T-cell (primary cell): ENCODE measurements at regions not wholly inside any gene's neighbourhood (a gene's known extent, or its start where the extent isn't known, plus 50 kb on each side); places are given as distances from the start of the nearest gene placed in this dataset.

ENCODE experiments used
- ATAC-seq, 4 experiments: fragments of 200-7000 bp in 3 of 4; fragments of 150-1000 bp in 1 of 4; cut with Tn5 transposase; replicated peaks in 1 of 4; 1 replicate in 3 of 4; 2 replicates in 1 of 4; pipeline ENCODE4 v1.10.0; 2021; ENCODE audit warnings: moderate library complexity in 3 of 4, mild to moderate bottlenecking in 2 of 4, moderate number of reproducible peaks in 1 of 4
- CTCF ChIA-PET, 2 donors: fragments of 300-600 bp; sonication (Branson Sonifier 250); formaldehyde crosslinking; loops; one replicate each; lab custom pipeline; 2022; ENCODE audit warnings: antibody characterized with exemption in 2 of 2; lab: Charles Lee
- POLR2A ChIA-PET, 2 donors: fragments of 300-600 bp; sonication (Branson Sonifier 250); formaldehyde crosslinking; loops; one replicate each; lab custom pipeline; 2022; ENCODE audit warnings: antibody characterized with exemption in 2 of 2; lab: Charles Lee
- DNase-seq, 35 experiments: peaks; one replicate each; pipeline versions ENCODE4 v3.0.0 to v3.0.0-alpha.2; 2013 to 2023
- H3K27ac ChIP-seq: one replicate; pipeline ENCODE4 v1.5.1; 2013; ENCODE audit warnings: low read length
- H3K27me3 ChIP-seq, 2 experiments: replicated peaks in 1 of 2; 1 replicate in 1 of 2; 2 replicates in 1 of 2; pipeline versions ENCODE4 v1.6.1 to v1.7.0; 2013; ENCODE audit warnings: low read length in 1 of 2, mixed read lengths in 1 of 2; ENCODE audit not compliant: control insufficient read depth in 2 of 2, insufficient read depth in 2 of 2; ENCODE audit errors: extremely low read depth in 1 of 2
- H3K36me3 ChIP-seq, 2 donors: 1 replicate in 1 of 2; 2 replicates in 1 of 2; pipeline versions ENCODE4 v1.6.1 to v1.7.0; 2013; ENCODE audit warnings: low read length in 1 of 2; ENCODE audit not compliant: control insufficient read depth in 2 of 2, insufficient read depth in 1 of 2; ENCODE audit errors: extremely low read depth in 1 of 2
- H3K4me1 ChIP-seq, 2 experiments: 1 replicate in 1 of 2; 2 replicates in 1 of 2; pipeline versions ENCODE4 v1.6.1 to v1.7.0; 2013; ENCODE audit warnings: low read length in 2 of 2, mixed read lengths in 1 of 2; ENCODE audit not compliant: insufficient read depth in 2 of 2, control insufficient read depth in 1 of 2; ENCODE audit errors: extremely low read depth in 1 of 2
- H3K4me3 ChIP-seq, 2 donors: 1 replicate in 1 of 2; 2 replicates in 1 of 2; pipeline versions ENCODE4 v1.5.1 to v1.7.0; 2013; ENCODE audit warnings: mild to moderate bottlenecking in 2 of 2, low read length in 1 of 2, moderate library complexity in 1 of 2; ENCODE audit not compliant: control insufficient read depth in 1 of 2; ENCODE audit errors: extremely low read depth in 1 of 2
- H3K9me3 ChIP-seq: 2 replicates; pipeline ENCODE4 v1.7.0; 2013
- H3K27ac Mint-ChIP-seq, 2 donors: one replicate each; pipeline ENCODE4 v1.8.0; 2020 to 2021; ENCODE audit warnings: mild to moderate bottlenecking in 2 of 2, mixed read lengths in 2 of 2
- H3K27me3 Mint-ChIP-seq, 2 donors: one replicate each; pipeline ENCODE4 v1.8.0; 2021 to 2022; ENCODE audit warnings: mixed read lengths in 2 of 2
- H3K36me3 Mint-ChIP-seq: one replicate; pipeline ENCODE4 v1.8.0; 2021; ENCODE audit warnings: mixed read lengths
- H3K4me1 Mint-ChIP-seq, 3 donors: one replicate each; pipeline ENCODE4 v1.8.0; 2020 to 2022; ENCODE audit warnings: mixed read lengths in 3 of 3, mild to moderate bottlenecking in 1 of 3
- H3K4me3 Mint-ChIP-seq, 3 donors: one replicate each; pipeline ENCODE4 v1.8.0; 2020 to 2022; ENCODE audit warnings: mild to moderate bottlenecking in 3 of 3, mixed read lengths in 3 of 3, moderate library complexity in 3 of 3
- H3K9me3 Mint-ChIP-seq, 3 donors: one replicate each; pipeline ENCODE4 v1.8.0; 2020 to 2022; ENCODE audit warnings: mixed read lengths in 3 of 3
- WGBS: methylation state at CpG from one replicate; pipeline ENCODE4 v1.1.5; 2013; ENCODE audit warnings: missing lambda C conversion rate; ENCODE audit not compliant: insufficient coverage; 5-methylcytosine and 5-hydroxymethylcytosine counted together

DNA sequence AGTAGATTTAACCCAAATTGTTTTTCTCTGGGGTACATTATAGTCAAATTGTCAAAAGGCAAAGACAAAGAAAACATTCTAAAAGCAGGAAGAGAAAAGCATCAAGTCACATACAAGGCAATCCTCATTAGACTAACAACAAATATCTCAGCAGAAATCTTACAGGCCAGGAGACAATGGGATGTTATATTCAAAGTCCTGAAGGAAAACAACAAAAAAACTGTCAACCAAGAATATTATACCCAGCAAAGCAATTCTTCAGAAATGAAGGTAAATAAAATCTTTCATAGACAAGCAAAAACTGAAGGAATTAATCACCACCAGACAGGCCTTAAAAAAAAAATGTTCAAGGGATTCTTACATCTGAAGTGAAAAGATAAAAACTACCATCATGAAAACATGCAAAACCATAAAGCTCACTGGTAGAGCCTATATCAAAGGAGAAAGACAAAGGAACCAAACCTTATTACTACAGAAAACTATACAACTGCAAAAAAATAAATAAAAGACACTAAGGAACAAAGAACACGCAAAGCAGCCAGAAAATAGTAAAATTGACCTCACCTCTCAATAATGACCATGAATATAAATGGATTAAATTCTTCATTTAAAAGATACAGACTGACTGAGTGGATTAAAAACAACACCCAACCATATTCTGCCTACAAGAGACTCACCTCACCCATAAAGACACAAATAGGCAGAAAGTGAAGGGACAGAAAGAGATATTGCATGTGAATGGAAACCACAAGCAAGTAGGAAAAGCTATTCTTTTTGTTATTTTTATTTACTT is 113.8 kb upstream of the ZC3H11B start:
- ATAC-seq (no peak), DNase-seq (no peak)
- Mint-ChIP-seq H3K27ac (no peak overlapping the region), H3K36me3 (no peaks in the 10 kb centered on the region), H3K9me3 (peaks cover 18 to 36% (median 32%) of the 10 kb centered on the region in 3 donors), H3K4me1 (no peaks in the 10 kb centered on the region), H3K27me3 (no peaks in the 10 kb centered on the region), H3K4me3 (no peak overlapping the region)
- ChIA-PET CTCF (no interaction called here), POLR2A (no interaction called here)
- no peaks in the 10 kb centered on the region for H3K27me3 ChIP-seq
- no peak overlapping the region for H3K4me3 ChIP-seq
- H3K36me3 ChIP-seq = no peaks in the 10 kb centered on the region
- no peaks in the 10 kb centered on the region for H3K4me1 ChIP-seq
- H3K9me3 ChIP-seq = no peaks in the 10 kb centered on the region
- no peak overlapping the region for H3K27ac ChIP-seq
- WGBS = no CpG with 5 or more reads among the region's 1 CpG

DNA sequence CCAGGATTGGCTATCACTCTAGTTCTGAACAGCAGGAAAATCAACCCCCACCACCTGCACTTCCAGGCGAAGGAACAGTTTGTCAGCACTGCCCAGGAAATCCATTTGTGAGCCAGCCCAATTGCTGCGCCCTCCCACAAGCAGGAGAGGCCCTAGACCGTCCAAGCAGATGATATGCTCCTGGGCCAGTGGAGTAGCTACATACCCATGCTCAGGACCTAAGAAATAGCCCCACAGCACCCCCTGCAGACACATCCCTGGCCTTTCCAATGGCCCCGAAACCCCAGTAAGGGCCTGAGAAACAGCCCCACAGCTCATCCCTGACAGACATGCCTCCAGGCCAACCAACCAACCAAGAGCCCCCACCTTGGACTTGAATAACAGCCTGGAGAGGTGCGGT is 111.5 kb upstream of the ZC3H11B start:
- H3K9me3 ChIP-seq = no peaks in the 10 kb centered on the region
- no peaks in the 10 kb centered on the region for H3K4me1 ChIP-seq
- H3K36me3 ChIP-seq = no peaks in the 10 kb centered on the region
- WGBS = 48% methylated on average over 4 of the region's 5 CpGs
- CTCF ChIA-PET = no interaction called here
- Mint-ChIP-seq H3K9me3 (peaks cover 18 to 36% (median 34%) of the 10 kb centered on the region in 3 donors), H3K4me3 (no peak overlapping the region), H3K27ac (no peak overlapping the region), H3K36me3 (no peaks in the 10 kb centered on the region), H3K27me3 (no peaks in the 10 kb centered on the region), H3K4me1 (no peaks in the 10 kb centered on the region)
- no peak overlapping the region for H3K4me3 ChIP-seq
- no peak overlapping the region for H3K27ac ChIP-seq
- POLR2A ChIA-PET = no interaction called here
- H3K27me3 ChIP-seq = no peaks in the 10 kb centered on the region
- no peak for DNase-seq
- ATAC-seq = no peak

DNA sequence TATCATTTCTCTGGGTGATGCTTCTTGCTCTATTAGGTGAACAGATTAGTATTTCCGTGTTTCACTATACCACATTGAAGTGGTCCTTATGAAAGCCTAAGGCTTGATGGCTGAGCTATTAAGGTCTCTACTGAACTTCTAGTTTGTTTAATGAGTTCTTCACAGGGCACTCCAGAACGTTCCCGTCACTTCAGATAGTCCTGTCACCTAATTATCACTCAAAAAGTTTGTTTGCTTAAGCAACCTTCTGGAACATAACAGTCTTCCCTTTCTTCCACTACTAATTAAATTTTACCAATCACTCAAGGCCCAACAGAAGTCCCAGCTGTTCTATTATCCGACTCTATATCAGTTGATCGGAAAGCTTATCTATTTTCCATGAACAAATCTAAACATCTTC is 104.6 kb upstream of the ZC3H11B start:
- no peak overlapping the region for H3K4me3 Mint-ChIP-seq
- Histone ChIP-seq H3K27ac (no peak overlapping the region), H3K9me3 (no peaks in the 10 kb centered on the region), H3K4me1 (no peaks in the 10 kb centered on the region), H3K36me3 (no peaks in the 10 kb centered on the region), H3K4me3 (no peak overlapping the region), H3K27me3 (no peaks in the 10 kb centered on the region)
- WGBS = 90% methylated on average over 4 of the region's 5 CpGs
- POLR2A ChIA-PET = no interaction called here
- DNase-seq (no peak), ATAC-seq (no peak)
- H3K36me3 Mint-ChIP-seq = no peaks in the 10 kb centered on the region
- H3K4me1 Mint-ChIP-seq = no peaks in the 10 kb centered on the region
- peaks cover 3 to 4% (median 4%) of the 10 kb centered on the region in 3 donors for H3K9me3 Mint-ChIP-seq
- no peak overlapping the region for H3K27ac Mint-ChIP-seq
- CTCF ChIA-PET = interaction anchor here in 1 of 2 donors (0.6 kb wide), 1 partner anchor 370 kb away, joined by 3 read pairs; no protein-coding TSS in a partner anchor
- H3K27me3 Mint-ChIP-seq = no peaks in the 10 kb centered on the region

DNA sequence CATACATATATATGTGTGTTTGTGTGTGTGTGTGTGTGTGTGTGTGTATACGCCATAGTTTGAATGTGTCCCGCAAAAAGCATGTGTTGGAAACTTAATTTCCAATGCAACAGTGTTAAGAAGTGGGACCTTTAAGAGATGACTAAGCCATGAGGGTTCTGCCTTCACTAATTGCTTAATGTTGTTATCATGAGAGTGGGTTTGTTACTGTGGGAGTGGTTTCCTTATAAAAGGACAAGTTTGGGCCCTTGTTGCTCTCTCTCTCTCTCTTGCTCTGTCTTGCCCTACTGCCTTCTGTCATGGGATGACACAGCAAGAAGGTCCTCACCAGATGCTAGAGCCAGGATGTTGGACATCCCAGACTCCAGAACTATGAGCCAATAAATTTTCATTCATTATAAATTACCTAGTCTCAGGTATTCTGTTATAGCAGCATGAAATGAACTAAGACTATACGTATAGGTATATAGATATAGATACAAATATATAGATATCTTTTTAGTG is 103.8 kb upstream of the ZC3H11B start:
- no peak overlapping the region for H3K4me3 ChIP-seq
- peaks cover 3 to 4% (median 4%) of the 10 kb centered on the region in 3 donors for H3K9me3 Mint-ChIP-seq
- ATAC-seq = no peak
- no peak overlapping the region for H3K4me3 Mint-ChIP-seq
- no peaks in the 10 kb centered on the region for H3K36me3 ChIP-seq
- 100% methylated on average over 1 of the region's 3 CpGs for WGBS
- POLR2A ChIA-PET = no interaction called here
- no peaks in the 10 kb centered on the region for H3K4me1 Mint-ChIP-seq
- H3K27me3 ChIP-seq = no peaks in the 10 kb centered on the region
- CTCF ChIA-PET = no interaction called here
- no peaks in the 10 kb centered on the region for H3K27me3 Mint-ChIP-seq
- no peaks in the 10 kb centered on the region for H3K36me3 Mint-ChIP-seq
- no peak overlapping the region for H3K27ac Mint-ChIP-seq
- DNase-seq = no peak
- no peaks in the 10 kb centered on the region for H3K4me1 ChIP-seq
- no peaks in the 10 kb centered on the region for H3K9me3 ChIP-seq
- no peak overlapping the region for H3K27ac ChIP-seq

DNA sequence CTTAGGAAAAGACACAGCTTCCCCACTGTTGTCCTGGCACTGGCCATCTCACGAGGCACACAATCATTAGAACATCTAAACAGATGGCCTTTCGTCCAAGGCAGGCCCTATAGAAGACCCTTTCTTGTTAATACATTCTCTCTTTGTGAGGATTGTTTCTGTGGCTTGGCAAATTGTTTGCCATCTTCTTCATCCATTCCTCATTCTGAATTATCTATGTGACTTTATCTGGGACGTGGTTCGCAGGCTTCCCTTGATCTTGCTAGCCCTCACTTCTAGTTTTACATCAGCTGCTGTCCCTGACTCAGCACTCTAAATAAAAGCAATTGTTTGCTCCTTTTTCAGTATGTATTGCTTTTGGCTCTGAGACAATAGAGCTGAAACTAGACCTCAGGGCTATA is 101.1 kb upstream of the ZC3H11B start:
- Mint-ChIP-seq H3K4me3 (no peak overlapping the region), H3K9me3 (peaks cover 4 to 14% (median 7%) of the 10 kb centered on the region in 3 donors), H3K27ac (no peak overlapping the region), H3K36me3 (no peaks in the 10 kb centered on the region), H3K4me1 (no peaks in the 10 kb centered on the region), H3K27me3 (no peaks in the 10 kb centered on the region)
- no peak overlapping the region for H3K4me3 ChIP-seq
- ATAC-seq = no peak
- no peaks in the 10 kb centered on the region for H3K9me3 ChIP-seq
- DNase-seq = no peak
- WGBS = 92% methylated on average over 2 of the region's 4 CpGs
- ChIA-PET POLR2A (no interaction called here), CTCF (no interaction called here)
- no peak overlapping the region for H3K27ac ChIP-seq
- no peaks in the 10 kb centered on the region for H3K4me1 ChIP-seq
- H3K36me3 ChIP-seq = no peaks in the 10 kb centered on the region
- no peaks in the 10 kb centered on the region for H3K27me3 ChIP-seq

DNA sequence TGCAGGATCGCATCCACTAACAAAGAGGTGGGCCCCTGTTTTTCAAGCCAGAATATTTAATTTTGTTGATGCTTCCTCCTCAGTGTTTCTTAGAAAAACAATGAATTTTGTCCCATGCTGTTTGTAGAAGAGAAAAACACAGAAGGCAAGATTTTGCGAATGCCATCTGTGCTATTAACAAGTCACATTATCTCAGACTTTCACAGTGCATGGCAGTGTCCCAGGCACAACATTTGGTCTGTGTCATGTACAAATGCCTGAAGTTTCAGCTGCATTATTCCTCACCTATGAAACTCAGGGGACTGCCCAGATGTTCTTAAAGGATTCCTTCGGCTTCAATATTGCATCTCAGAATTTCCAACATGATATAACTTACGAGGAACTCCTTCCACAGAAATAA is 99.6 kb upstream of the ZC3H11B start:
- H3K4me3 Mint-ChIP-seq = no peak overlapping the region
- H3K9me3 Mint-ChIP-seq = peaks cover under 1 to 11% (median 5%) of the 10 kb centered on the region in 3 donors
- Histone ChIP-seq H3K36me3 (no peaks in the 10 kb centered on the region), H3K27ac (no peak overlapping the region), H3K9me3 (no peaks in the 10 kb centered on the region), H3K4me1 (no peaks in the 10 kb centered on the region), H3K27me3 (no peaks in the 10 kb centered on the region), H3K4me3 (no peak overlapping the region)
- POLR2A ChIA-PET = no interaction called here
- no peak for DNase-seq
- no peak for ATAC-seq
- H3K27me3 Mint-ChIP-seq = no peaks in the 10 kb centered on the region
- CTCF ChIA-PET = no interaction called here
- H3K36me3 Mint-ChIP-seq = no peaks in the 10 kb centered on the region
- no peaks in the 10 kb centered on the region for H3K4me1 Mint-ChIP-seq
- no peak overlapping the region for H3K27ac Mint-ChIP-seq
- WGBS = 100% methylated on average over 1 of the region's 4 CpGs
